K562 (cell line): ENCODE measurements at regions not wholly inside any gene's neighbourhood (a gene's known extent, or its start where the extent isn't known, plus 50 kb on each side); places are given as distances from the start of the nearest gene placed in this dataset.

Source experiments
- ATAC-seq: fragments of 200-7000 bp; cut with Tn5 transposase; 3 replicates; pipeline ENCODE4 v1.9.1; 2020; ENCODE audit warnings: moderate library complexity
- BruUV-seq: library from RNA; stranded (reverse); fragments of 400-500 nt; replicated peaks from 2 replicates; lab custom pipeline; 2021; lab: Mats Ljungman, UMichigan
- CTCF ChIA-PET: fragments of 300-600 bp; formaldehyde crosslinking; extraction: SDS; loops from one replicate; lab custom pipeline; 2021; ENCODE audit warnings: low intra/inter-chr PET ratio; lab: Yijun Ruan, JAX
- POLR2A ChIA-PET: fragments of 300-600, 350-650 bp; sonication (Branson Sonifier 250); formaldehyde crosslinking; extraction: SDS; loops from one replicate; lab custom pipeline; 2021; ENCODE audit warnings: antibody characterized with exemption, inconsistent platforms; lab: Yijun Ruan, JAX
- DNase-seq, 4 experiments: peaks; one replicate each; pipeline versions ENCODE4 v3.0.0 to v3.0.0-alpha.2; 2011 to 2018; ENCODE audit warnings: low spot score in 3 of 4, mixed read lengths in 3 of 4; ENCODE audit errors: extremely low read depth in 1 of 4
- FAIRE-seq: peaks from 2 replicates; lab custom pipeline; 2011; peaks lifted over from hg19 to GRCh38; lab: Jason Lieb, UNC
- H2AFZ ChIP-seq: 2 replicates; pipeline ENCODE4 v1.6.0; 2011; ENCODE audit warnings: low read depth, low read length, control low read depth, inconsistent platforms
- H3K27ac ChIP-seq: fragments of 200-600 bp; 3 replicates; pipeline ENCODE4 v1.8.0; 2011; ENCODE audit warnings: low read depth, mild to moderate bottlenecking, control low read depth, inconsistent platforms, low read length, moderate library complexity, mixed read lengths; ENCODE audit errors: extremely low read depth
- H3K27me3 ChIP-seq, 2 experiments: fragments of 300-600 bp in 1 of 2; 2 replicates in 1 of 2; 3 replicates in 1 of 2; pipeline versions ENCODE4 v1.6.0 to v1.8.0; 2011; ENCODE audit warnings: inconsistent platforms in 2 of 2, low read length in 2 of 2, mild to moderate bottlenecking in 1 of 2, mixed read lengths in 1 of 2, moderate library complexity in 1 of 2; ENCODE audit not compliant: control insufficient read depth in 2 of 2, insufficient read depth in 2 of 2
- H3K36me3 ChIP-seq: fragments of 300-600 bp; 3 replicates; pipeline ENCODE4 v1.8.0; 2011; ENCODE audit warnings: mild to moderate bottlenecking, low read length, inconsistent platforms; ENCODE audit not compliant: control insufficient read depth, insufficient read depth
- H3K4me1 ChIP-seq, 2 experiments: fragments of 200-600 bp in 1 of 2; replicated peaks in 1 of 2; 2 replicates in 1 of 2; 3 replicates in 1 of 2; pipeline versions ENCODE4 v1.5.1 to v1.8.0; 2011; ENCODE audit warnings: inconsistent platforms in 2 of 2, low read length in 2 of 2, mild to moderate bottlenecking in 1 of 2, mixed read lengths in 1 of 2, moderate library complexity in 1 of 2; ENCODE audit not compliant: control insufficient read depth in 2 of 2, insufficient read depth in 2 of 2
- H3K4me2 ChIP-seq: 2 replicates; pipeline ENCODE4 v1.6.1; 2011; ENCODE audit warnings: low read length, control low read depth, inconsistent platforms, mixed read lengths; ENCODE audit not compliant: insufficient read depth
- H3K4me3 ChIP-seq: fragments of 200-600 bp; sonication (generic), shearing (Covaris generic); 2 replicates; pipeline ENCODE4 v1.5.1; 2016; ENCODE audit warnings: control low read depth, inconsistent platforms
- H3K79me2 ChIP-seq: fragments of 200-600 bp; 3 replicates; pipeline ENCODE4 v1.8.0; 2011; ENCODE audit warnings: low read length, inconsistent platforms; ENCODE audit not compliant: control insufficient read depth, insufficient read depth
- H3K9ac ChIP-seq, 2 experiments: 2 replicates each; pipeline versions ENCODE4 v1.6.0 to v1.6.1; 2011; ENCODE audit warnings: low read depth in 2 of 2, low read length in 2 of 2, control low read depth in 1 of 2, inconsistent platforms in 1 of 2, mild to moderate bottlenecking in 1 of 2, mixed read lengths in 1 of 2; ENCODE audit not compliant: insufficient read depth in 1 of 2
- H3K9me1 ChIP-seq: one replicate; pipeline ENCODE4 v1.6.0; 2011; ENCODE audit warnings: inconsistent platforms, mild to moderate bottlenecking, low read length, moderate library complexity; ENCODE audit not compliant: control insufficient read depth, insufficient read depth
- H3K9me3 ChIP-seq: replicated peaks from 2 replicates; pipeline ENCODE4 v1.5.1; 2011; ENCODE audit warnings: low read depth, low read length, inconsistent platforms; ENCODE audit not compliant: control insufficient read depth, insufficient read depth
- H4K20me1 ChIP-seq: replicated peaks from 2 replicates; pipeline ENCODE4 v1.6.1; 2011; ENCODE audit warnings: low read length, inconsistent platforms, mixed read lengths; ENCODE audit not compliant: control insufficient read depth, insufficient read depth
- CBX5 ChIP-seq: IDR thresholded peaks from 2 replicates; pipeline ENCODE4 v1.6.1; 2014; ENCODE audit warnings: low read depth, borderline replicate concordance
- EGR1 ChIP-seq: fragments of 450-650 bp; conservative IDR thresholded peaks from 2 replicates; pipeline ENCODE4 v1.6.1; 2017; ENCODE audit warnings: mild to moderate bottlenecking
- ELF1 ChIP-seq: fragments of 200-800 bp; sonication (Bioruptor generic); IDR thresholded peaks from 2 replicates; pipeline ENCODE4 v1.6.1; 2016; ENCODE audit warnings: missing genetic modification characterization, missing compliant biosample characterization
- JUN ChIP-seq, 2 experiments: sonication (generic) in 1 of 2; formaldehyde crosslinking in 1 of 2; IDR thresholded peaks; 2 replicates each; pipeline versions ENCODE4 v1.6.1 to v1.8.0; 2012 to 2022; ENCODE audit warnings: borderline replicate concordance in 2 of 2, mild to moderate bottlenecking in 2 of 2, improper control_type of control experiment in 1 of 2, low read depth in 1 of 2, low read length in 1 of 2, missing genetic modification reagents in 1 of 2
- MYNN ChIP-seq, 2 experiments: sonication (generic); formaldehyde crosslinking in 1 of 2; IDR thresholded peaks; 2 replicates each; pipeline versions ENCODE4 v1.5.0 to v1.6.1; 2016 to 2020; ENCODE audit warnings: antibody characterized with exemption in 1 of 2, missing genetic modification reagents in 1 of 2
- SMAD4 ChIP-seq: fragments of 250-450 bp; sonication (Bioruptor Pico); conservative IDR thresholded peaks from 2 replicates; pipeline ENCODE4 v1.8.0; 2021; ENCODE audit warnings: inconsistent platforms, mild to moderate bottlenecking, moderate library complexity
- SMARCE1 ChIP-seq: fragments of 450-650 bp; IDR thresholded peaks from 2 replicates; pipeline ENCODE4 v1.7.1; 2016; ENCODE audit warnings: mild to moderate bottlenecking
- SREBF1 ChIP-seq: fragments of 150-350 bp; IDR thresholded peaks from 2 replicates; pipeline ENCODE4 v1.6.1; 2014; ENCODE audit warnings: antibody characterized with exemption, low read depth, low read length, borderline replicate concordance
- WGBS: fragments of 100-300 bp; shearing (Covaris generic); methylation state at CpG from one replicate; pipeline ENCODE4 v1.1.6; 2016; ENCODE audit warnings: low coverage, mixed read lengths; ENCODE audit not compliant: insufficient coverage; ENCODE audit errors: missing lambda C conversion rate; 5-methylcytosine and 5-hydroxymethylcytosine counted together
- in situ Hi-C: fragments of 300-500 bp; cut with MboI; formaldehyde crosslinking; loops from 4 replicates; pipeline ENCODE4 v1.15.0; 2018; ENCODE audit warnings: inconsistent platforms, mixed read lengths
- intact Hi-C: fragments of 100-400 bp; cut with micrococcal nuclease; formaldehyde crosslinking; loops from 2 replicates; pipeline ENCODE4 v1.14.2; 2022
- TF ChIP-seq, protein P1 (sequence below): fragments of 450-650 bp; IDR thresholded peaks from 2 replicates; pipeline ENCODE4 v1.6.1; 2016; ENCODE audit warnings: low read depth
- TF ChIP-seq, protein P2 (sequence below), 2 experiments: fragments of 450-650 bp in 1 of 2; IDR thresholded peaks; 2 replicates each; pipeline ENCODE4 v1.6.1; 2011 to 2017; ENCODE audit warnings: low read depth in 2 of 2, antibody characterized with exemption in 1 of 2, borderline replicate concordance in 1 of 2, low read length in 1 of 2, mild to moderate bottlenecking in 1 of 2, mixed read lengths in 1 of 2; ENCODE audit not compliant: control insufficient read depth in 1 of 2

DNA sequence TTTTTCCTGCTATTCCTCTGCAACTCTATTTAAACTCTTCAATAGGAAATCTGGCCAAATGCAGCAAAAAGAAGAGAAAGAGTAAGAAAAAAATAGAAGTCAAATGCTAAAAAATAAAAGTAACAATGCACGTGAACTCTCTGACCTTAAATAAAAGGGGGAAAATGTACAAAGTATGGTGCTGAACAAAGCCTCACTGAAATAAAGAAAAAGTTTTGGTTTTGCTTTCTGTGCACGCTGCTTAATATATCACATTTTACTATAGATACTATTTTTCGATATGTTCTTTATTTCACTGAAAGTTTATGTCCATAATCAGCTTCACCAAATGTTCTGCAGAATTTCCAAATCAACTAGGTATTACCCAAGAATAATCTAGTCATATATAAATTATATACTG lies 396.3 kb downstream of the CBLN2 start (continued):
- TF ChIP-seq, protein P1, sequence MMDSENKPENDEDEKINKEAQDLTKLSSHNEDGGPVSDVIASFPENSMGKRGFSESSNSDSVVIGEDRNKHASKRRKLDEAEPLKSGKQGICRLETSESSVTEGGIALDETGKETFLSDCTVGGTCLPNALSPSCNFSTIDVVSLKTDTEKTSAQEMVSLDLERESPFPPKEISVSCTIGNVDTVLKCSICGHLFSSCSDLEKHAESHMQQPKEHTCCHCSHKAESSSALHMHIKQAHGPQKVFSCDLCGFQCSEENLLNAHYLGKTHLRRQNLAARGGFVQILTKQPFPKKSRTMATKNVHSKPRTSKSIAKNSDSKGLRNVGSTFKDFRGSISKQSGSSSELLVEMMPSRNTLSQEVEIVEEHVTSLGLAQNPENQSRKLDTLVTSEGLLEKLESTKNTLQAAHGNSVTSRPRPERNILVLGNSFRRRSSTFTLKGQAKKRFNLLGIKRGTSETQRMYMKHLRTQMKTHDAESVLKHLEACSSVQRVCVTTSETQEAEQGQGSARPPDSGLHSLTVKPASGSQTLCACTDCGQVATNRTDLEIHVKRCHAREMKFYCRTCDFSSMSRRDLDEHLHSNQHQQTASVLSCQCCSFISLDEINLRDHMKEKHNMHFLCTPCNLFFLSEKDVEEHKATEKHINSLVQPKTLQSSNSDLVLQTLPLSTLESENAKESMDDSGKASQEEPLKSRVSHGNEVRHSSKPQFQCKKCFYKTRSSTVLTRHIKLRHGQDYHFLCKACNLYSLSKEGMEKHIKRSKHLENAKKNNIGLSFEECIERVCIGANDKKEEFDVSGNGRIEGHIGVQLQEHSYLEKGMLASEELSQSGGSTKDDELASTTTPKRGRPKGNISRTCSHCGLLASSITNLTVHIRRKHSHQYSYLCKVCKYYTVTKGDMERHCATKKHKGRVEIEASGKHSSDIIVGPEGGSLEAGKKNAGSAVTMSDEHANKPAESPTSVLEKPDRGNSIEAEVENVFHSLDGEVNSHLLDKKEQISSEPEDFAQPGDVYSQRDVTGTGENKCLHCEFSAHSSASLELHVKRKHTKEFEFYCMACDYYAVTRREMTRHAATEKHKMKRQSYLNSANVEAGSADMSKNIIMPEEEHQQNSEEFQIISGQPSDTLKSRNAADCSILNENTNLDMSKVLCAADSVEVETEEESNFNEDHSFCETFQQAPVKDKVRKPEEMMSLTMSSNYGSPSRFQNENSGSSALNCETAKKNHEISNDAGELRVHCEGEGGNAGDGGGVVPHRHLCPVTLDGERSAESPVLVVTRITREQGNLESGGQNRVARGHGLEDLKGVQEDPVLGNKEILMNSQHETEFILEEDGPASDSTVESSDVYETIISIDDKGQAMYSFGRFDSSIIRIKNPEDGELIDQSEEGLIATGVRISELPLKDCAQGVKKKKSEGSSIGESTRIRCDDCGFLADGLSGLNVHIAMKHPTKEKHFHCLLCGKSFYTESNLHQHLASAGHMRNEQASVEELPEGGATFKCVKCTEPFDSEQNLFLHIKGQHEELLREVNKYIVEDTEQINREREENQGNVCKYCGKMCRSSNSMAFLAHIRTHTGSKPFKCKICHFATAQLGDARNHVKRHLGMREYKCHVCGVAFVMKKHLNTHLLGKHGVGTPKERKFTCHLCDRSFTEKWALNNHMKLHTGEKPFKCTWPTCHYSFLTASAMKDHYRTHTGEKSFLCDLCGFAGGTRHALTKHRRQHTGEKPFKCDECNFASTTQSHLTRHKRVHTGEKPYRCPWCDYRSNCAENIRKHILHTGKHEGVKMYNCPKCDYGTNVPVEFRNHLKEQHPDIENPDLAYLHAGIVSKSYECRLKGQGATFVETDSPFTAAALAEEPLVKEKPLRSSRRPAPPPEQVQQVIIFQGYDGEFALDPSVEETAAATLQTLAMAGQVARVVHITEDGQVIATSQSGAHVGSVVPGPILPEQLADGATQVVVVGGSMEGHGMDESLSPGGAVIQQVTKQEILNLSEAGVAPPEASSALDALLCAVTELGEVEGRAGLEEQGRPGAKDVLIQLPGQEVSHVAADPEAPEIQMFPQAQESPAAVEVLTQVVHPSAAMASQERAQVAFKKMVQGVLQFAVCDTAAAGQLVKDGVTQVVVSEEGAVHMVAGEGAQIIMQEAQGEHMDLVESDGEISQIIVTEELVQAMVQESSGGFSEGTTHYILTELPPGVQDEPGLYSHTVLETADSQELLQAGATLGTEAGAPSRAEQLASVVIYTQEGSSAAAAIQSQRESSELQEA = no peak
- TF ChIP-seq SMAD4 = no peak
- TF ChIP-seq EGR1 = no peak

DNA sequence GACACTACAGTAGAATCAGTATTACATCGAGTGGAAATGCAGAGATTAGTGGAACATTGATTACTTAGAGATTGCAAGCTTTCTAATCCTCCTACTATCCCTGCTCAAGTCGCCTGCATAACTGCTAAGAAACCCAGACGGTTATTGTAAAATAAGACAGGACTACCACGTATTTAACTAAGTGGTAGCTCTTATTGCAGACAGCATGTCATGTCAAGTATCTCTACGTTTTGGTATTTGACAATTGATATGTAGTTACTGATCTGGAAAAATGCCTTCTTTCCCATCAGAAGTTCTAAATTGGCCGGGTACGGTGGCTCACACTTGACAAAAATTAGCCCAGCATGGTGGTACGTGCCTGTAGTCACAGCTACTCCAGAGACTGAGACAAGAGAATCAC lies 404.1 kb downstream of the CBLN2 start:
- BruUV-seq = no TSS peak
- Histone ChIP-seq H3K9me1 (no peaks in the 10 kb centered on the region), H3K4me1 (no peaks in the 10 kb centered on the region), H3K9me3 (no peaks in the 10 kb centered on the region), H3K36me3 (no peaks in the 10 kb centered on the region), H3K27ac (no peak overlapping the region), H3K4me3 (no peak overlapping the region), H3K4me2 (no peak overlapping the region), H3K9ac (no peak overlapping the region), H3K79me2 (no peaks in the 10 kb centered on the region), H3K27me3 (no peaks in the 10 kb centered on the region), H2AFZ (no peak overlapping the region), H4K20me1 (no peaks in the 10 kb centered on the region)
- ATAC-seq = no peak
- WGBS = 0% methylated on average over 7 of the region's 8 CpGs
- no peak for DNase-seq
- ChIA-PET CTCF (no interaction called here), POLR2A (no interaction called here)
- in situ Hi-C loops (no loop called here), intact Hi-C loops (no loop called here)
- no peak for FAIRE-seq
- TF ChIP-seq SMARCE1 (no peak), SREBF1 (no peak), MYNN (IDR thresholded peaks at IDR 0.05) (no peak), MYNN (CRISPR knock-in tag; IDR thresholded peaks at IDR 0.05) (no peak), ELF1 (tag) (no peak), JUN (IDR thresholded peaks at IDR 0.05; ENCODE audit: borderline replicate concordance, low read depth, low read length) (no peak), JUN (CRISPR knock-in tag; IDR thresholded peaks at IDR 0.05; ENCODE audit: borderline replicate concordance) (no peak), CBX5 (no peak)
- TF ChIP-seq, protein P2, sequence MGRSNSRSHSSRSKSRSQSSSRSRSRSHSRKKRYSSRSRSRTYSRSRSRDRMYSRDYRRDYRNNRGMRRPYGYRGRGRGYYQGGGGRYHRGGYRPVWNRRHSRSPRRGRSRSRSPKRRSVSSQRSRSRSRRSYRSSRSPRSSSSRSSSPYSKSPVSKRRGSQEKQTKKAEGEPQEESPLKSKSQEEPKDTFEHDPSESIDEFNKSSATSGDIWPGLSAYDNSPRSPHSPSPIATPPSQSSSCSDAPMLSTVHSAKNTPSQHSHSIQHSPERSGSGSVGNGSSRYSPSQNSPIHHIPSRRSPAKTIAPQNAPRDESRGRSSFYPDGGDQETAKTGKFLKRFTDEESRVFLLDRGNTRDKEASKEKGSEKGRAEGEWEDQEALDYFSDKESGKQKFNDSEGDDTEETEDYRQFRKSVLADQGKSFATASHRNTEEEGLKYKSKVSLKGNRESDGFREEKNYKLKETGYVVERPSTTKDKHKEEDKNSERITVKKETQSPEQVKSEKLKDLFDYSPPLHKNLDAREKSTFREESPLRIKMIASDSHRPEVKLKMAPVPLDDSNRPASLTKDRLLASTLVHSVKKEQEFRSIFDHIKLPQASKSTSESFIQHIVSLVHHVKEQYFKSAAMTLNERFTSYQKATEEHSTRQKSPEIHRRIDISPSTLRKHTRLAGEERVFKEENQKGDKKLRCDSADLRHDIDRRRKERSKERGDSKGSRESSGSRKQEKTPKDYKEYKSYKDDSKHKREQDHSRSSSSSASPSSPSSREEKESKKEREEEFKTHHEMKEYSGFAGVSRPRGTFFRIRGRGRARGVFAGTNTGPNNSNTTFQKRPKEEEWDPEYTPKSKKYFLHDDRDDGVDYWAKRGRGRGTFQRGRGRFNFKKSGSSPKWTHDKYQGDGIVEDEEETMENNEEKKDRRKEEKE (IDR thresholded peaks at IDR 0.05; ENCODE audit: borderline replicate concordance in 1 of 2, control insufficient read depth in 1 of 2, low read depth in 2 of 2, low read length in 1 of 2) = no peak
